GM12874 (cell line): ENCODE measurements at regions not wholly inside any gene's neighbourhood (a gene's known extent, or its start where the extent isn't known, plus 50 kb on each side); places are given as distances from the start of the nearest gene placed in this dataset.

Experiments used
- CTCF ChIP-seq: IDR thresholded peaks from 2 replicates; pipeline ENCODE4 v1.5.1; 2011; ENCODE audit warnings: low read depth, mild to moderate bottlenecking, control low read depth, low read length, moderate library complexity; ENCODE audit not compliant: insufficient read depth

GRCh38 chr2:104668631-104669030 is 185.3 kb upstream of the POU3F3 start:
- no peak for TF ChIP-seq CTCF

- TF ChIP-seq CTCF = no peak
Measured at GRCh38 chr2:104673225-104673624, 180.7 kb upstream of the POU3F3 start.

- no peak for TF ChIP-seq CTCF
Measured at GRCh38 chr2:104678181-104678580, 175.7 kb upstream of the POU3F3 start.

- no peak for TF ChIP-seq CTCF
Measured at GRCh38 chr2:104685591-104685990, 168.3 kb upstream of the POU3F3 start.

GRCh38 chr2:104687147-104687546 is 166.8 kb upstream of the POU3F3 start:
- TF ChIP-seq CTCF = no peak

GRCh38 chr2:104690255-104690984 is 163.5 kb upstream of the POU3F3 start:
- no peak for TF ChIP-seq CTCF

- no peak for TF ChIP-seq CTCF
Measured at GRCh38 chr2:104698276-104698675, 155.6 kb upstream of the POU3F3 start.
